ENCODE measurements at regions not wholly inside any gene's neighbourhood (a gene's known extent, or its start where the extent isn't known, plus 50 kb on each side); places are given as distances from the start of the nearest gene placed in this dataset.

DNA sequence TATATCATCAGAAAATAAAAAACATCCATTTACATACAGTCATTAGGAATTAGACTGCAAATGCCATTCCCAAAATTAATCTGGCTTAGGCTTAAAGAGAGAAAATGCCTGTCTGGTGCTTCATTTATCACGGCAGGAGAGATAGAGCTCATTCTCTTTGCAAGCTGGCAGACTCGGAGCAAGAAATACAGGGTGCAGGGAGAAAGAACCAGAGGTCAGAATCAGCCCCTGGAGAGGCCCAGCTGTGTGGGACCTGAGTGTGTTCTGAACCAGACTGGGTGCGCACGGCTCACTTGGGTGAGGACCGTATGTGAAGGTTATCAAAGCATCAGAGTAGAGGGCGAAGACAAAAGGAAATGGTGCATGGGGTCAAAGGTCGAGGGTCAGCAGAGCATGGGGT is 227.8 kb downstream of the ACKR3 start:
- no peak for DNase-seq (ENCODE audit: extremely low read depth, low read depth)
- TF ChIP-seq, protein P1, sequence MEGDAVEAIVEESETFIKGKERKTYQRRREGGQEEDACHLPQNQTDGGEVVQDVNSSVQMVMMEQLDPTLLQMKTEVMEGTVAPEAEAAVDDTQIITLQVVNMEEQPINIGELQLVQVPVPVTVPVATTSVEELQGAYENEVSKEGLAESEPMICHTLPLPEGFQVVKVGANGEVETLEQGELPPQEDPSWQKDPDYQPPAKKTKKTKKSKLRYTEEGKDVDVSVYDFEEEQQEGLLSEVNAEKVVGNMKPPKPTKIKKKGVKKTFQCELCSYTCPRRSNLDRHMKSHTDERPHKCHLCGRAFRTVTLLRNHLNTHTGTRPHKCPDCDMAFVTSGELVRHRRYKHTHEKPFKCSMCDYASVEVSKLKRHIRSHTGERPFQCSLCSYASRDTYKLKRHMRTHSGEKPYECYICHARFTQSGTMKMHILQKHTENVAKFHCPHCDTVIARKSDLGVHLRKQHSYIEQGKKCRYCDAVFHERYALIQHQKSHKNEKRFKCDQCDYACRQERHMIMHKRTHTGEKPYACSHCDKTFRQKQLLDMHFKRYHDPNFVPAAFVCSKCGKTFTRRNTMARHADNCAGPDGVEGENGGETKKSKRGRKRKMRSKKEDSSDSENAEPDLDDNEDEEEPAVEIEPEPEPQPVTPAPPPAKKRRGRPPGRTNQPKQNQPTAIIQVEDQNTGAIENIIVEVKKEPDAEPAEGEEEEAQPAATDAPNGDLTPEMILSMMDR (IDR thresholded peaks at IDR 0.05; ENCODE audit: low read depth, low read length) = no peak

DNA sequence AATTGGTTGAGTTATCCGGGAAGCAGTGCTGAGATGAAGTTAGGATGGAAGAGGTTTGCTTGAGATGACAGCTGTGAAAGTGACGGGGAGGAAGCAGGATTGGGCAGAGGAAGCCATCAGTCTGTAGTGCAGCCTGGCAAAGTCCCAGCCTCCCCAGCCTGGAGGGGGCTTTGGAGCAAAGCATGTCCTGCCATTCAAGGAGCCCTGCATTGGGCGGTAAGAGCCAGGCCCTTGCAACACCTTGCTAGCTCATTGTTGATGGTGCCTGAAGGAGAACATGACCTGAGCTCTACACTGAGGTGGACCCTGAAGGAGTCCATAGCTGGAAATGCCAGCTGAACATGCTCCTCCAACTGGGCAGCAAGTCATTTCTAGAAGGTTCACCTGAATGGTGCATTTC is 228.9 kb downstream of the ACKR3 start:
- TF ChIP-seq, protein P1 (IDR thresholded peaks at IDR 0.05; ENCODE audit: low read depth, low read length) = no peak
- no peak for DNase-seq (ENCODE audit: extremely low read depth, low read depth)

DNA sequence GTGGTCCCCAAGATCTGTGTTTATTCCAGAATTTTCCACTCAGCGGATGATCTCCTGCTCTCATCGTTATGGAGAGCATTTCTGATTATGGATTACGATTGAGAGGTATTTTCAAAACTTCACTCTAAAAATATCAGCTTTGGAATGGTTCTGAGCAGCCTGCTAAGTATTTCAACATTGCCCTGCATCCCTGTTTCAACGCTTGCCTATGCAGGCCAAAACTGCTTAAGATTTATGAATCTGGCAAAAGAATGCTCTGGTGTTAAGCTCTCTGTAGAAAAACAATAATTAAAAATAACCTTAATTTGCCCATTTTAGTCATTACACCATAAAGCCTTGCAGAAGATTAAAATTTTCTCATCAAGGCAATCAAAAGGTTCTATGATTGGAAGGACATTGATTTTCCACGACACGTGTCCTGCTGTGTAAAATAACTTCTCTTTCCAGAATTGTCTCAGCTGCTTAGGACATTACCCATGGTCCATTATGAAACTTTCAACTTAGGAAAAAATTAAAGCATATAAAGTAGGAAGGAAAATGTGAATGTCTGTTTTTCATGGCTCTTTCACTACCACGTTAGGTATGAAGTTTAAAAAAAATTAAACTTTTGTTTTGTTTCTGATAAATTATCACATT is 229.9 kb downstream of the ACKR3 start:
- no peak for DNase-seq (ENCODE audit: extremely low read depth, low read depth)
- TF ChIP-seq, protein P1 (IDR thresholded peaks at IDR 0.05; ENCODE audit: low read depth, low read length) = no peak

DNA sequence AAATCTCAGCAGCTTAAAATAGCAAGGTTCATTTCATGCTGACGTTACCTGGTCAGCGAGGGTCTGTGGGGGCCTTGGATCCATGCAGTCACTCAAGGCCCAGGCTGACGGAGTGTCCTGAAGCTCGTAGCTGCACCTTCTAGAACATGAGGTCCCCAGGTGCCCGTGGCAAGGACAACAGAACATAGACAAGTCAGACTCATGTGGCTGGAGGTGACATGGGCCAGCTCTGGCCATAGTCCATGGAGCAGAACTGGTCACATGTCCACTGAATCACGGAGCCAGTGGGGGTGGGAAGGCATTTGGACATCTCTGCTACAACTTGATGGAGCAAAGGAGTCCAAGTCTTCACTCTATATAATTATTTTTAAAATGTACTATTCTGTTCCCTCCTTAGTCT is 233.2 kb downstream of the ACKR3 start:
- TF ChIP-seq, protein P1 (IDR thresholded peaks at IDR 0.05; ENCODE audit: low read depth, low read length) = no peak
- DNase-seq (ENCODE audit: extremely low read depth, low read depth) = no peak

DNA sequence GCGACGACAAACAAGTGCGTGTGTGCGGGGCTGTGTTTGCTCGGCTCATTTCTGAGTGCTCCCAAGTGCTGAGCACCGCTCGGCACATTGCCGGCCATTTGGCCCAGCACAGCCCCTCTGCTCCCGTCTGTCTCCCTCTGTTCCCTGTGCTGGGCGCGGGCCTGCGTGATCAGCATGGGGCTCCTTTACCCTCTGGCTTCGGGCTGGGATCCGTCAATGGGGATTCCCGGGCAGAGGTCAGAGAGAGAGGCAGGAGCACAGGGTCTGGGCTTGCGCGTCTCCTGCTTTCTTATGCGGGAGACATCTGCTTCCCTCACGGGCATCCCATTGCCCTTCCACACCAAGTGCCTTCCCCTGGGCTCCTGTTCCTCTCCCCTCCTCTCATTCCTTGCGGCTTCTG is 234.0 kb downstream of the ACKR3 start:
- TF ChIP-seq, protein P1 (IDR thresholded peaks at IDR 0.05; ENCODE audit: low read depth, low read length) = no peak
- DNase-seq (ENCODE audit: extremely low read depth, low read depth) = no peak

DNA sequence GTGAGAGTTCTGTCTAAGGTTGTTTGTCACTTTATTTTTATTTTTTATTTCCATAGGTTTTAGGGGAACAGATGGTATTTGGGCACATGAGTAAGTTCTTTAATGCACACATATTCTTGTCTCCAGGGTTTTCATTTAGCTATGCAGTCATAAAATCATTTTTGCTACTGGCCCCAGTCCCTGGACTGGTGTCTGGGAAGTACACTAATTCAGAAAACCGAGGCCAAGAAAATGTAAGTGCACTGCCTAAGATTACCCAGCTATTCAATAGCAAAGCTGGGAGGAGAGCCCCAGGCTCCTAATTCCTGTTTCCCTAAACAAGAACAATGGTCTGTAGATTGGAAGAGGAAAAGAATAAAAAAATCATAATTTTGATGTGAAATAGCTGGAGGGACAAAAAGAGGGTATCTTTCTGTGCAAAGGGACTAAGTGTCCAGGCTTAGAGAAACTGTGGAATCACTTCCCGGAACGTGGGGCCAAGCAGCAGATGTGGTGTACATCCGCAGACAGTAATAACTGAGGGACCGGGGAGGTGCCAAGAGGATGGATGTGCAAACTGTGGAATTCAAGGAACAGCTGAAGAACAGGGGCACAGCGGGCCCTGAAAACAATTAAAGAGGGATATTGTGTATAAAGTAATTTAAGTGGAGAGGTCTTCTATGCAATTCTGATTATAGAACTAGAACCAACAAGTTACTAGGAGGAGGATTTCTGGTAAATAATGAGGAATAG is 236.3 kb downstream of the ACKR3 start:
- TF ChIP-seq, protein P1 (IDR thresholded peaks at IDR 0.05; ENCODE audit: low read depth, low read length) = no peak
- DNase-seq (ENCODE audit: extremely low read depth, low read depth) = no peak

DNA sequence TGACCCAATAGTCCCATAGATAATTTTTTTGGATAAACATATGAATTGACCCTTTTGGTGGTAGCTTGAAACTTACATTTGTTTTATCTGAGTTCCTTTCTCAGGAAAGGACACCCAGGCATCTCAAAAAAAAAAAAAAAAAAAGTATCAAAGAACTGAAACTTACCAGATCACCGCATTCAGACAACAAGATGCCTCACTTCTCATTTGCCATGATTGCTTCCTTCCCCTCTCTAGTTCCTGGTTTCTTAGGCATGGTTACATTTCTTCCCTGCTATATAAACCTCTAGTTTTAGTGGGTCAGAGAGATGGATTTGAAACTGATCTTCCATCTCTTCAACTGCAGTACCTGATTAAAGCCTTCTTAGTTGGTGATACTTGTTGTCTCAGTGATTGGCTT is 240.1 kb downstream of the ACKR3 start:
- DNase-seq (ENCODE audit: extremely low read depth, low read depth) = no peak
- TF ChIP-seq, protein P1 (IDR thresholded peaks at IDR 0.05; ENCODE audit: low read depth, low read length) = no peak

Measured in AG09319 (cell line).